PC-9 (cell line): ENCODE measurements at regions not wholly inside any gene's neighbourhood (a gene's known extent, or its start where the extent isn't known, plus 50 kb on each side); places are given as distances from the start of the nearest gene placed in this dataset.

Experiments
- BruUV-seq: library from RNA; stranded (reverse); fragments of 400-500 nt; replicated peaks from 2 replicates; lab custom pipeline; 2021; lab: Mats Ljungman, UMichigan
- CTCF ChIA-PET: fragments of 300-600 bp; sonication (Branson Sonifier 250); formaldehyde crosslinking; loops from one replicate; lab custom pipeline; 2022; ENCODE audit warnings: antibody characterized with exemption; lab: Charles Lee
- POLR2A ChIA-PET: fragments of 300-600 bp; sonication (Branson Sonifier 250); formaldehyde crosslinking; loops from one replicate; lab custom pipeline; 2022; ENCODE audit warnings: antibody characterized with exemption; ENCODE audit not compliant: unreplicated experiment; lab: Charles Lee
- DNase-seq, 2 experiments: peaks; one replicate each; pipeline versions ENCODE4 v3.0.0 to v3.0.0-alpha.2; 2015 to 2022; ENCODE audit warnings: mixed read lengths in 1 of 2
- H2AFZ ChIP-seq: fragments of 200-600 bp; sonication (generic); 2 replicates; pipeline ENCODE4 v1.8.1; 2017; ENCODE audit warnings: antibody characterized with exemption
- H3F3A ChIP-seq: fragments of 200-600 bp; sonication (generic); 2 replicates; pipeline ENCODE4 v1.8.1; 2017; ENCODE audit warnings: antibody characterized with exemption, mild to moderate bottlenecking, low read depth; ENCODE audit not compliant: insufficient read depth
- H3K27ac ChIP-seq: fragments of 200-600 bp; sonication (generic); 2 replicates; pipeline ENCODE4 v1.6.1; 2016; ENCODE audit warnings: mixed run types
- H3K27me3 ChIP-seq: fragments of 200-600 bp; sonication (generic); 2 replicates; pipeline ENCODE4 v1.6.1; 2016; ENCODE audit warnings: low read depth, mixed run types; ENCODE audit not compliant: insufficient read depth
- H3K36me3 ChIP-seq: fragments of 200-600 bp; sonication (generic); 2 replicates; pipeline ENCODE4 v1.6.1; 2016; ENCODE audit warnings: low read depth, mixed run types
- H3K4me1 ChIP-seq: fragments of 200-600 bp; sonication (generic); replicated peaks from 2 replicates; pipeline ENCODE4 v1.6.1; 2016; ENCODE audit warnings: mixed run types; ENCODE audit not compliant: insufficient read depth
- H3K4me2 ChIP-seq: fragments of 200-600 bp; sonication (generic); 2 replicates; pipeline ENCODE4 v1.6.1; 2017; ENCODE audit warnings: mixed run types
- H3K4me3 ChIP-seq: fragments of 200-600 bp; sonication (generic); 2 replicates; pipeline ENCODE4 v1.6.1; 2016; ENCODE audit warnings: mixed run types
- H3K79me2 ChIP-seq: fragments of 200-600 bp; sonication (generic); 2 replicates; pipeline ENCODE4 v1.6.1; 2017; ENCODE audit warnings: low read depth, mixed run types
- H3K9me2 ChIP-seq: fragments of 200-600 bp; sonication (generic); 2 replicates; pipeline ENCODE4 v1.8.1; 2017; ENCODE audit warnings: mild to moderate bottlenecking; ENCODE audit not compliant: insufficient read depth
- H3K9me3 ChIP-seq: fragments of 200-600 bp; sonication (generic); 2 replicates; pipeline ENCODE4 v1.8.1; 2016; ENCODE audit warnings: low read depth; ENCODE audit not compliant: insufficient read depth
- H4K20me1 ChIP-seq: fragments of 200-600 bp; sonication (generic); 2 replicates; pipeline ENCODE4 v1.8.1; 2017; ENCODE audit not compliant: insufficient read depth
- EZH2 ChIP-seq: fragments of 200-600 bp; sonication (generic); IDR thresholded peaks from 2 replicates; pipeline ENCODE4 v1.8.0; 2017; ENCODE audit warnings: antibody characterized with exemption, low read depth
- intact Hi-C: fragments of 100-400 bp; cut with micrococcal nuclease; formaldehyde crosslinking; loops from one replicate; pipeline ENCODE4 v1.10.0; 2022; ENCODE audit not compliant: unreplicated experiment
- TF ChIP-seq, protein P1 (sequence below): fragments of 200-600 bp; sonication (generic); conservative IDR thresholded peaks from 2 replicates; pipeline ENCODE4 v1.6.1; 2017; ENCODE audit warnings: mixed run types, antibody characterized with exemption, mild to moderate bottlenecking, moderate library complexity

DNA sequence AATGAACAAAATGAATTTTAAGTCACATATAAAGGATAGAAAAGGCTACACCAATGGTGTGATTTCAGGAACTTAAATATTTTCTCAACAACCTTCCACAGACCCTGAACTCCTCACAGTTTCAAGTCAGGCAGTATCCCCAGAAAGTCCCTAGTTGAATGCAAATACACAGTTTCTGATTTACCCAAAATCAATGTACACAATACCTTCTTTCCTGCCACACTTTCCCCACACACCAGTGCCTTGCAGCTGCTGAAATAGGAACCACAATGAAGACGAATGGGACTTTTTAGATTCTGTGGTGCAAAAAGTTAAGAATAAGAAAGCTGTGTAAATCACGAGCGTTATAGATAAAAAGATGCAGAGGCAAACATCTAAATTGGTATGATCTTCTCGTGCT, 552.4 kb upstream of the MEF2C start:
- TF ChIP-seq, protein P1, sequence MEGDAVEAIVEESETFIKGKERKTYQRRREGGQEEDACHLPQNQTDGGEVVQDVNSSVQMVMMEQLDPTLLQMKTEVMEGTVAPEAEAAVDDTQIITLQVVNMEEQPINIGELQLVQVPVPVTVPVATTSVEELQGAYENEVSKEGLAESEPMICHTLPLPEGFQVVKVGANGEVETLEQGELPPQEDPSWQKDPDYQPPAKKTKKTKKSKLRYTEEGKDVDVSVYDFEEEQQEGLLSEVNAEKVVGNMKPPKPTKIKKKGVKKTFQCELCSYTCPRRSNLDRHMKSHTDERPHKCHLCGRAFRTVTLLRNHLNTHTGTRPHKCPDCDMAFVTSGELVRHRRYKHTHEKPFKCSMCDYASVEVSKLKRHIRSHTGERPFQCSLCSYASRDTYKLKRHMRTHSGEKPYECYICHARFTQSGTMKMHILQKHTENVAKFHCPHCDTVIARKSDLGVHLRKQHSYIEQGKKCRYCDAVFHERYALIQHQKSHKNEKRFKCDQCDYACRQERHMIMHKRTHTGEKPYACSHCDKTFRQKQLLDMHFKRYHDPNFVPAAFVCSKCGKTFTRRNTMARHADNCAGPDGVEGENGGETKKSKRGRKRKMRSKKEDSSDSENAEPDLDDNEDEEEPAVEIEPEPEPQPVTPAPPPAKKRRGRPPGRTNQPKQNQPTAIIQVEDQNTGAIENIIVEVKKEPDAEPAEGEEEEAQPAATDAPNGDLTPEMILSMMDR, result no peak
- no peak for TF ChIP-seq EZH2
- Histone ChIP-seq H3F3A (no peaks in the 10 kb centered on the region), H4K20me1 (no peaks in the 10 kb centered on the region), H3K36me3 (no peaks in the 10 kb centered on the region), H3K4me3 (no peak overlapping the region), H3K27ac (no peak overlapping the region), H3K27me3 (no peaks in the 10 kb centered on the region), H3K4me2 (no peak overlapping the region), H3K4me1 (no peaks in the 10 kb centered on the region), H3K79me2 (no peaks in the 10 kb centered on the region), H2AFZ (no peak overlapping the region; the same call in 1 of the 2 replicates), H3K9me2 (no peaks in the 10 kb centered on the region), H3K9me3 (no peaks in the 10 kb centered on the region)
- intact Hi-C loops, result no loop called here
- ChIA-PET CTCF (no interaction called here), POLR2A (no interaction called here)
- no peak for DNase-seq
- no TSS peak for BruUV-seq

DNA sequence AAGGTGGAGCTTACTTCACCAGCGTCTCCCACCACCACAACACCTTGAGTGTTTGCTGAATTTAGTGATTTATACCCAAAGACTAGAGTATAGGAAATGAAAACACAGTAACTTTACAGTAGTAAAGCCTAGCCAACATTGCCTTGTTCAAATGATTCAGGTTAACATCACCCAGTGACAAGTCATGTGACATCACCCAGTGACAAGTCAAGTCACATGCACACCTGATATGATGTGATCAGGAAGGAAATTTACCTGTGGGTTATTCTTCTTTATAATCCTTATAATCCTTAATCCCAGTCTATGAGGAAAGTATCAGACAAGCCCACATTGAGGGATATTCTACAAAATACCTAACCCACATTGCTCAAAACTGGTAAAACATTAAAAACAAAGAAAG, 545.6 kb upstream of the MEF2C start:
- Histone ChIP-seq H3K36me3 (no peaks in the 10 kb centered on the region), H3K9me3 (no peaks in the 10 kb centered on the region), H2AFZ (no peak overlapping the region), H3K9me2 (no peaks in the 10 kb centered on the region), H3K4me3 (no peak overlapping the region), H4K20me1 (no peaks in the 10 kb centered on the region), H3K4me1 (no peaks in the 10 kb centered on the region), H3F3A (no peaks in the 10 kb centered on the region), H3K79me2 (no peaks in the 10 kb centered on the region), H3K27ac (no peak overlapping the region), H3K27me3 (no peaks in the 10 kb centered on the region), H3K4me2 (no peak overlapping the region)
- CTCF ChIA-PET, result no interaction called here
- POLR2A ChIA-PET, result no interaction called here
- TF ChIP-seq, protein P1, result no peak
- no peak for TF ChIP-seq EZH2
- intact Hi-C loops, result no loop called here
- no peak for DNase-seq
- BruUV-seq, result no TSS peak

DNA sequence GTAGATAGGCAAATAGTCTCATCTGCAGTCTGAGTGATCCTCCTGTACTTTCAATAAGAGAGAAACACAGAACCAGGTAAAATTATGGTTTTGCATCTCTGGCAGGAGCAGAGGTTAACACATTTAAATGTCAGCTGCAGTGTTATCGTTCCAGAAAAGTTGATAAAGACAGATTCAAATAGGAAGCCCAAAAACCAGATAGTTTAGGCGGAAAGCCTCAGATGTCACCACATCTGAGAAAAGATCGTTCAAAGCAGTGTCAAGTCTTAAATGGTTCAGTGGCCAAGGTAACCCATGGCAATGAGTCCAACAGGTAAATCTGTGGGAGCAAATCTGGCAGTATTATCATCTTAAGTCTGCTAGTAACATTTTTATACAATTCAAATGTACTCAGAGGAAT, 542.1 kb upstream of the MEF2C start:
- Histone ChIP-seq H3K36me3 (no peaks in the 10 kb centered on the region), H3K9me3 (no peaks in the 10 kb centered on the region), H3K27ac (no peak overlapping the region), H3K4me1 (no peaks in the 10 kb centered on the region), H3K27me3 (no peaks in the 10 kb centered on the region), H4K20me1 (no peaks in the 10 kb centered on the region), H3F3A (no peaks in the 10 kb centered on the region), H3K4me2 (no peak overlapping the region), H3K9me2 (no peaks in the 10 kb centered on the region), H3K79me2 (no peaks in the 10 kb centered on the region), H3K4me3 (no peak overlapping the region), H2AFZ (no peak overlapping the region)
- no TSS peak for BruUV-seq
- intact Hi-C loops, result no loop called here
- CTCF ChIA-PET, result no interaction called here
- no peak for DNase-seq
- TF ChIP-seq EZH2, result no peak
- TF ChIP-seq, protein P1, result no peak
- POLR2A ChIA-PET, result no interaction called here
